Fibroblast of lung (primary cell): ENCODE measurements at regions not wholly inside any gene's neighbourhood (a gene's known extent, or its start where the extent isn't known, plus 50 kb on each side); places are given as distances from the start of the nearest gene placed in this dataset.

Experiments
- CTCF ChIP-seq, 2 donors: IDR thresholded peaks in 1 of 2; conservative IDR thresholded peaks in 1 of 2; 1 replicate in 1 of 2; 2 replicates in 1 of 2; pipeline ENCODE4 v1.5.1; 2011 to 2012; ENCODE audit warnings: low read length in 2 of 2, control low read depth in 1 of 2, inconsistent platforms in 1 of 2, low read depth in 1 of 2, mild to moderate bottlenecking in 1 of 2
- EZH2 ChIP-seq: IDR thresholded peaks from 2 replicates; pipeline ENCODE4 v1.5.1; 2012; ENCODE audit warnings: low read length, control low read depth, mild to moderate bottlenecking; ENCODE audit errors: missing control alignments

GRCh38 chr6:84357631-84358030 lies 130.2 kb upstream of the CEP162 start:
- no peak for TF ChIP-seq CTCF (conservative IDR thresholded peaks at IDR 0.05 in 1 of 2, IDR thresholded peaks at IDR 0.05 in 1 of 2; ENCODE audit: low read depth in 1 of 2, low read length in 2 of 2)
- no peak for TF ChIP-seq EZH2
